Panc1 (cell line): ENCODE measurements at regions not wholly inside any gene's neighbourhood (a gene's known extent, or its start where the extent isn't known, plus 50 kb on each side); places are given as distances from the start of the nearest gene placed in this dataset.

Experiments used
- CTCF ChIP-seq: fragments of 450-650 bp; IDR thresholded peaks from 2 replicates; pipeline ENCODE4 v1.5.1; 2017; ENCODE audit warnings: mild to moderate bottlenecking
- POLR2AphosphoS5 ChIP-seq: IDR thresholded peaks from 2 replicates; pipeline ENCODE4 v1.6.1; 2012; ENCODE audit warnings: mild to moderate bottlenecking, low read depth, low read length, moderate library complexity
- REST ChIP-seq, 2 experiments: IDR thresholded peaks; 2 replicates each; pipeline ENCODE4 v1.6.1; 2011 to 2012; ENCODE audit warnings: low read depth in 2 of 2, control low read depth in 1 of 2, low read length in 1 of 2, mild to moderate bottlenecking in 1 of 2, moderate library complexity in 1 of 2; ENCODE audit not compliant: insufficient read depth in 1 of 2
- SIN3A ChIP-seq: IDR thresholded peaks from 2 replicates; pipeline ENCODE4 v1.6.1; 2012; ENCODE audit warnings: low read depth, mild to moderate bottlenecking, low read length, moderate library complexity, borderline replicate concordance; ENCODE audit not compliant: insufficient read depth
- TCF7L2 ChIP-seq: IDR thresholded peaks from 2 replicates; pipeline ENCODE4 v1.6.1; 2011; ENCODE audit warnings: mild to moderate bottlenecking, low read depth, low read length, inconsistent platforms

- TF ChIP-seq SIN3A (no peak), CTCF (no peak), POLR2AphosphoS5 (no peak), REST (IDR thresholded peaks at IDR 0.05; ENCODE audit: insufficient read depth in 1 of 2, low read depth in 2 of 2, low read length in 1 of 2) (no peak), TCF7L2 (no peak)
Observed at GRCh38 chr14:48709277-48709785, 876.8 kb downstream of the RPS29 start.
